ENCODE measurements at regions not wholly inside any gene's neighbourhood (a gene's known extent, or its start where the extent isn't known, plus 50 kb on each side); places are given as distances from the start of the nearest gene placed in this dataset.
"Not testable (repeated sequence)": the region's sequence is repeated elsewhere in the genome, so short reads cannot be mapped to it uniquely, and the experiment has no call there.

DNA sequence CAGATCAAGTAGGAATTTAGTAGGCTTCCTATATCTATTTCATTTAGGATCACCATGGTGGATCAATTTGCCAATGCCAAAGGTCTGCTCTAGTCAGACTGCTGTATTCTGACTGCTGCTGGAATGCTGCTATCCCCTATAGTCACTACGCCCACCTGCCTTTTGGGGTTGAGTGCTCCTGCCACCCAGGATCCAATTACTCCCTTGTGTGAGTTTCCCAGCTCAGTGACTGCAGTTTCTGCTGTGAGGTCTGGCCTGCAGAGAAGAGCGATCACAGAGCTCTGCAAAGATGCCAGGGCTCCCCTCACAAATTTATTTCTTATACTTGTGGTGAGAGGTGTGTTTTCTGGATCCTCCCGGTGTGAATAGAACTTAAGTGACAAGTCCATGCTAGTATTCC is 88.1 kb upstream of the FOXI2 start:
- Mint-ChIP-seq H3K27ac (no peak overlapping the region), H3K4me3 (ENCODE audit: low read depth) (no peak overlapping the region), H3K9me3 (ENCODE audit: low read depth) (no peaks in the 10 kb centered on the region), H3K4me1 (ENCODE audit: low read depth) (no peaks in the 10 kb centered on the region), H3K27me3 (no peaks in the 10 kb centered on the region), H3K36me3 (ENCODE audit: insufficient read depth) (no peaks in the 10 kb centered on the region)
- no peak for DNase-seq (ENCODE audit: low spot score, unreplicated experiment)
- TF ChIP-seq, protein P1, sequence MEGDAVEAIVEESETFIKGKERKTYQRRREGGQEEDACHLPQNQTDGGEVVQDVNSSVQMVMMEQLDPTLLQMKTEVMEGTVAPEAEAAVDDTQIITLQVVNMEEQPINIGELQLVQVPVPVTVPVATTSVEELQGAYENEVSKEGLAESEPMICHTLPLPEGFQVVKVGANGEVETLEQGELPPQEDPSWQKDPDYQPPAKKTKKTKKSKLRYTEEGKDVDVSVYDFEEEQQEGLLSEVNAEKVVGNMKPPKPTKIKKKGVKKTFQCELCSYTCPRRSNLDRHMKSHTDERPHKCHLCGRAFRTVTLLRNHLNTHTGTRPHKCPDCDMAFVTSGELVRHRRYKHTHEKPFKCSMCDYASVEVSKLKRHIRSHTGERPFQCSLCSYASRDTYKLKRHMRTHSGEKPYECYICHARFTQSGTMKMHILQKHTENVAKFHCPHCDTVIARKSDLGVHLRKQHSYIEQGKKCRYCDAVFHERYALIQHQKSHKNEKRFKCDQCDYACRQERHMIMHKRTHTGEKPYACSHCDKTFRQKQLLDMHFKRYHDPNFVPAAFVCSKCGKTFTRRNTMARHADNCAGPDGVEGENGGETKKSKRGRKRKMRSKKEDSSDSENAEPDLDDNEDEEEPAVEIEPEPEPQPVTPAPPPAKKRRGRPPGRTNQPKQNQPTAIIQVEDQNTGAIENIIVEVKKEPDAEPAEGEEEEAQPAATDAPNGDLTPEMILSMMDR (IDR thresholded peaks at IDR 0.05; ENCODE audit: unreplicated experiment), result no peak

DNA sequence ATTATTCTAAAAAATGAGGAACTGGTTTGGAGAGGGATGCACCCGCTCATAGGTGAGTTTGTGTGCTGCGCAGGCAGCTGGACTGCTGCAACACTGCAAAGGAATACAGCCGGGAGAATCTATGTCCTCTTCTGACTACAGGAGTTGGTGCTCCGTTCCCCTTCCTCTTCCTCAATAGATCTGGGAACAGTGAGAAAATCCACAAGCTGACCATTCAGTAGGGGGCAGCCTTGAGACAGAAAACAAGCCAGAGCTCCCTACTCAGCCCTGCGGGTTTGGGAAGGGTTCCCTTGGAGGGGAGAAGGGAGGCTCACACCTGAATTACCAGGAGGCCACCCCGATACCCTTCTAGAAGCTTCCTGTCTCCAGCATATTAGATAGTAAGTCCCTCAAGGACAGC is 87.3 kb upstream of the FOXI2 start:
- no peak for DNase-seq (ENCODE audit: low spot score, unreplicated experiment)
- TF ChIP-seq, protein P1 (IDR thresholded peaks at IDR 0.05; ENCODE audit: unreplicated experiment), result peak; percentile 39
- Mint-ChIP-seq H3K4me1 (ENCODE audit: low read depth) (no peaks in the 10 kb centered on the region), H3K27me3 (no peaks in the 10 kb centered on the region), H3K36me3 (ENCODE audit: insufficient read depth) (no peaks in the 10 kb centered on the region), H3K27ac (no peak overlapping the region), H3K4me3 (ENCODE audit: low read depth) (no peak overlapping the region), H3K9me3 (ENCODE audit: low read depth) (no peaks in the 10 kb centered on the region)

DNA sequence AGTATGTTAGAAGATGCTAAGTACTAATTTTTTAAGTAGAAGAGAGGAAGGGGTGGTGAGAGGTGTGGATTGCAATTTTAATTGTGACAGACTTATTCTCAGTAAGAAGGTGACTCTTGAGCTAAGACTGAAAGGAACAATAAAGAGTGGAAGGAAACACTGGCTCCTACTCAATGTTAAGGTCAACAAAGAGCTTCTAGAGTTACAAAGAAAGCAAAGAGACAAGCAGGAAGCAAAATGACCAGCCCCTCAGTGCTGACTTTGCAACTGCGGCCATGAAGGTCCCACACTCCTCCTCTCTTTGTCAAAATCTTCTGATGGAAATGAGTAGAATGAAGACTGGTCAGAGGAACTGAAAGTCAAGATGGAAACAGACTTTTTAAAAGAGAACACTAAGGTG is 79.9 kb upstream of the FOXI2 start:
- H3K9me3 Mint-ChIP-seq (ENCODE audit: low read depth), result no peaks in the 10 kb centered on the region
- no peaks in the 10 kb centered on the region for H3K27me3 Mint-ChIP-seq
- no peak for DNase-seq (ENCODE audit: low spot score, unreplicated experiment)
- H3K4me3 Mint-ChIP-seq (ENCODE audit: low read depth), result no peak overlapping the region
- no peak overlapping the region for H3K27ac Mint-ChIP-seq
- H3K36me3 Mint-ChIP-seq (ENCODE audit: insufficient read depth), result no peaks in the 10 kb centered on the region
- TF ChIP-seq, protein P1 (IDR thresholded peaks at IDR 0.05; ENCODE audit: unreplicated experiment), result no peak
- H3K4me1 Mint-ChIP-seq (ENCODE audit: low read depth), result no peaks in the 10 kb centered on the region

DNA sequence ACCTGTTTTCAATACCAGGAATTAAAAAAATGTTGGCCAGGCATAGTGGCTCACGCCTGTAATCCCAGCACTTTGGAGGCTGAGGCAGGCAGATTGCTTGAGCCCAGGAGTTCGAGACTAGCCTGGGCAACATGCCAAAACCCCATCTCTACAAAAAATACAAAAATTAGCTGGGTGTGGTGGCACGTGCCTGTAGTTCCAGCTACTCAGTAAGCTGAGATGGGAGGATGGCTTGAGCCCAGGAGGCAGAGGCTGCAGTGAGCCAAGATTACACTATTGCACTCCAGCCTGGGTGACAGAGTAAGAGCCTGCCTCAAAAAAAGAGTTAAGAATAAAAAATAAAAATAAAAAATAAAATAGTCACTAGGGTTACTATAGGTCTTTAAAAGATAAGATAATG is 60.6 kb upstream of the FOXI2 start:
- H3K27me3 Mint-ChIP-seq; H3K27ac Mint-ChIP-seq; H3K4me3 Mint-ChIP-seq (ENCODE audit: low read depth); H3K36me3 Mint-ChIP-seq (ENCODE audit: insufficient read depth); DNase-seq (ENCODE audit: low spot score, unreplicated experiment); H3K4me1 Mint-ChIP-seq (ENCODE audit: low read depth); H3K9me3 Mint-ChIP-seq (ENCODE audit: low read depth): not testable (repeated sequence)

DNA sequence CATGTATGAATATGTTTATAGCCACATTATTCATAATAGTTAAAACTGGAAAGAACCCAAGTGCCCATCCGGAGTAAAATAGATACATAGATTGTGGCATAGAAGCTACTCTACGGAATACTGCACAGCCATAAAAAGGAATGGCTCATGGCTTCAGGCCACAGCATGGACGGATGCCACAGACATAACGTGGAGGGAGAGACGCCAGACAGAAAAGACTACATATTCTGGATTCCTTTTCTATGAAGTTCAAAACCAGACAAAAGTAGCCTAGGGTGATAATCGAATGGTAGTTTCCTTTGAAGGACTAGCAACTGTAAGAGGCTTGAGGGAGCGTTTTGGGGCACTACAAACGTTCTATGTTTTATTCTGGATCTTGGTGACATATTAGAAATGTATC is 58.9 kb upstream of the FOXI2 start:
- no peak overlapping the region for H3K27ac Mint-ChIP-seq
- TF ChIP-seq, protein P1 (IDR thresholded peaks at IDR 0.05; ENCODE audit: unreplicated experiment), result no peak
- no peak for DNase-seq (ENCODE audit: low spot score, unreplicated experiment)
- no peak overlapping the region for H3K4me3 Mint-ChIP-seq (ENCODE audit: low read depth)
- no peaks in the 10 kb centered on the region for H3K27me3 Mint-ChIP-seq
- H3K9me3 Mint-ChIP-seq (ENCODE audit: low read depth), result no peaks in the 10 kb centered on the region
- no peaks in the 10 kb centered on the region for H3K36me3 Mint-ChIP-seq (ENCODE audit: insufficient read depth)
- no peaks in the 10 kb centered on the region for H3K4me1 Mint-ChIP-seq (ENCODE audit: low read depth)

DNA sequence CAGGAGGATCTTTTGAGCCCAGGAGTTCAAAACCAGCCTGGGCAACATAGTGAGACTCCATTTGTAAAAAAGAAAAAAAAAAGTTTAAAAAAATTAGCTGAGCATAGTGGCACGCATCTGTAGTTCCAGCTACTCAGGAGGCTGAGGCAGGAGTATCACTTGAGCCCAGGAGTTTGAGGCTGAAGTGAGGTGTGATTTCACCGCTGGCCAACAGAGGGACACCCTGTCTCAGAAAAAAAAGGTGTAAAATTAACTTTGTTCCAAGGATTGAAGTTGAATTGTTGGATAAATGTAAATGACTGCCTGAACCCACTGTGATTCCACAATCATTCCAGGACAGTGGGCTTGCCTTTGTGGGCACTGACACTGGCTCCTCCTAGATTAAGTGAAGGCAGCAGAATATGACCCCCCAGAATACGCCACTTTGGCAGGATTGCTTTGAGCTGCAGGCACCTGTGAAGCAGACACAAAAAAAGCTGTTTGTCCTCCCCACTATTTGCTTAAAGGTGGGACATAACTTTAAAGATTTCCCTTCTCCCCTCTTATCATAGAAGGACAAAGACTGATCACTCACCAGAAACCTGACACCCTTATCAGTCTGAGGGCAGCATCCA is 57.2 kb upstream of the FOXI2 start:
- H3K27me3 Mint-ChIP-seq, result peaks cover 4% of the 10 kb centered on the region
- no peak overlapping the region for H3K4me3 Mint-ChIP-seq (ENCODE audit: low read depth)
- TF ChIP-seq, protein P1 (IDR thresholded peaks at IDR 0.05; ENCODE audit: unreplicated experiment), result peak; percentile 56
- no peaks in the 10 kb centered on the region for H3K36me3 Mint-ChIP-seq (ENCODE audit: insufficient read depth)
- H3K9me3 Mint-ChIP-seq (ENCODE audit: low read depth), result no peaks in the 10 kb centered on the region
- H3K27ac Mint-ChIP-seq, result no peak overlapping the region
- DNase-seq (ENCODE audit: low spot score, unreplicated experiment), result no peak
- no peaks in the 10 kb centered on the region for H3K4me1 Mint-ChIP-seq (ENCODE audit: low read depth)

All from progenitor cell of endocrine pancreas (in vitro differentiated cells).